ENCODE measurements at regions not wholly inside any gene's neighbourhood (a gene's known extent, or its start where the extent isn't known, plus 50 kb on each side); places are given as distances from the start of the nearest gene placed in this dataset.

- no peaks in the 10 kb centered on the region for H3K9me3 ChIP-seq
- WGBS, 2 donors (ENCODE audit: low coverage in 1 of 2) = 73 to 77% methylated on average over 4 of the region's 4 CpGs
- H3K36me3 ChIP-seq = no peaks in the 10 kb centered on the region
- H3K27me3 ChIP-seq = no peaks in the 10 kb centered on the region
- H3K4me1 ChIP-seq = no peaks in the 10 kb centered on the region
- intact Hi-C loops (cut with DNase I; ENCODE audit: low total_unique reads) = no loop called here
- no peak for DNase-seq
- in situ Hi-C loops (cut with MboI; ENCODE audit: low pct_ligation_motif_present in 1 of 4, low pct_unique_long_range_greater_than_20kb in 1 of 4, low sequenced_read_pairs in 3 of 4) = no loop called here
- H3K4me3 ChIP-seq = no peak overlapping the region
- TF ChIP-seq EP300 (IDR thresholded peaks at IDR 0.05; ENCODE audit: low read depth) = no peak
- no peak for TF ChIP-seq CTCF (IDR thresholded peaks at IDR 0.05)
- no peak for TF ChIP-seq POLR2AphosphoS5 (IDR thresholded peaks at IDR 0.05)
- no peak for TF ChIP-seq POLR2A (IDR thresholded peaks at IDR 0.05)
- H3K27ac ChIP-seq = no peak overlapping the region
These were observed 871.3 kb upstream of the EYS start for GRCh38 chr6:66578362-66578761.

- intact Hi-C loops (cut with DNase I; ENCODE audit: low total_unique reads) = no loop called here
- no peaks in the 10 kb centered on the region for H3K9me3 ChIP-seq
- H3K27me3 ChIP-seq = no peaks in the 10 kb centered on the region
- no peaks in the 10 kb centered on the region for H3K4me1 ChIP-seq
- WGBS, 2 donors (ENCODE audit: low coverage in 1 of 2) = 87% methylated on average over 3 to 4 of the region's 4 CpGs
- in situ Hi-C loops (cut with MboI; ENCODE audit: low pct_ligation_motif_present in 1 of 4, low pct_unique_long_range_greater_than_20kb in 1 of 4, low sequenced_read_pairs in 3 of 4) = no loop called here
- TF ChIP-seq POLR2AphosphoS5 (IDR thresholded peaks at IDR 0.05) (no peak), POLR2A (IDR thresholded peaks at IDR 0.05) (no peak), EP300 (IDR thresholded peaks at IDR 0.05; ENCODE audit: low read depth) (no peak), CTCF (IDR thresholded peaks at IDR 0.05) (no peak)
- no peak for DNase-seq
- no peaks in the 10 kb centered on the region for H3K36me3 ChIP-seq
- H3K4me3 ChIP-seq = no peak overlapping the region
- no peak overlapping the region for H3K27ac ChIP-seq
These were observed 861.2 kb upstream of the EYS start for GRCh38 chr6:66568271-66568670.

- Histone ChIP-seq H3K27ac (no peak overlapping the region), H3K27me3 (no peaks in the 10 kb centered on the region), H3K36me3 (no peaks in the 10 kb centered on the region), H3K9me3 (no peaks in the 10 kb centered on the region), H3K4me3 (no peak overlapping the region), H3K4me1 (no peaks in the 10 kb centered on the region)
- TF ChIP-seq CTCF (IDR thresholded peaks at IDR 0.05) (no peak), POLR2AphosphoS5 (IDR thresholded peaks at IDR 0.05) (no peak), EP300 (IDR thresholded peaks at IDR 0.05; ENCODE audit: low read depth) (no peak), POLR2A (IDR thresholded peaks at IDR 0.05) (no peak)
- WGBS, 2 donors (ENCODE audit: low coverage in 1 of 2) = 93 to 100% methylated on average over 1 to 6 of the region's 6 CpGs
- no peak for DNase-seq
- intact Hi-C loops (cut with DNase I; ENCODE audit: low total_unique reads) (no loop called here), in situ Hi-C loops (cut with MboI; ENCODE audit: low pct_ligation_motif_present in 1 of 4, low pct_unique_long_range_greater_than_20kb in 1 of 4, low sequenced_read_pairs in 3 of 4) (no loop called here)
These were observed 854.5 kb upstream of the EYS start for GRCh38 chr6:66561479-66561878.

- DNase-seq = no peak
- no peak overlapping the region for H3K4me3 ChIP-seq
- H3K9me3 ChIP-seq = peaks cover 2 to 15% of the 10 kb centered on the region in 2 donors
- no peaks in the 10 kb centered on the region for H3K36me3 ChIP-seq
- H3K4me1 ChIP-seq = no peaks in the 10 kb centered on the region
- no peak for TF ChIP-seq CTCF (IDR thresholded peaks at IDR 0.05)
- TF ChIP-seq EP300 (IDR thresholded peaks at IDR 0.05; ENCODE audit: low read depth) = no peak
- TF ChIP-seq POLR2A (IDR thresholded peaks at IDR 0.05) = no peak
- no peak for TF ChIP-seq POLR2AphosphoS5 (IDR thresholded peaks at IDR 0.05)
- in situ Hi-C loops (cut with MboI; ENCODE audit: low pct_ligation_motif_present in 1 of 4, low pct_unique_long_range_greater_than_20kb in 1 of 4, low sequenced_read_pairs in 3 of 4) = no loop called here
- no peak overlapping the region for H3K27ac ChIP-seq
- H3K27me3 ChIP-seq = no peaks in the 10 kb centered on the region
- intact Hi-C loops (cut with DNase I; ENCODE audit: low total_unique reads) = no loop called here
These were observed 851.2 kb upstream of the EYS start for GRCh38 chr6:66558189-66558588.
